NCI-H526 (cell line): ENCODE measurements at regions not wholly inside any gene's neighbourhood (a gene's known extent, or its start where the extent isn't known, plus 50 kb on each side); places are given as distances from the start of the nearest gene placed in this dataset.

ENCODE experiments used
- DNase-seq, 2 experiments: peaks; one replicate each; lab custom pipeline; 2025; lab: John Stamatoyannopoulos, UW

GRCh38 chr9:13755551-13755950 is 476.1 kb upstream of the MPDZ start:
- DNase-seq: no peak

GRCh38 chr9:13750639-13751038 is 471.1 kb upstream of the MPDZ start:
- no peak for DNase-seq

GRCh38 chr9:13750061-13750460 is 470.6 kb upstream of the MPDZ start:
- DNase-seq: no peak

GRCh38 chr9:13746876-13747275 is 467.4 kb upstream of the MPDZ start:
- no peak for DNase-seq

- no peak for DNase-seq
These were observed 464.9 kb upstream of the MPDZ start for GRCh38 chr9:13744261-13744901.

GRCh38 chr9:13737885-13738284 is 458.4 kb upstream of the MPDZ start:
- DNase-seq: no peak

GRCh38 chr9:13735181-13735580 is 455.7 kb upstream of the MPDZ start:
- DNase-seq: no peak

GRCh38 chr9:13734601-13735000 is 455.1 kb upstream of the MPDZ start:
- DNase-seq: no peak

GRCh38 chr9:13732290-13732689 is 452.8 kb upstream of the MPDZ start:
- DNase-seq: no peak

- no peak for DNase-seq
These were observed 452.1 kb upstream of the MPDZ start for GRCh38 chr9:13731637-13732036.

GRCh38 chr9:13729955-13730354 is 450.5 kb upstream of the MPDZ start:
- no peak for DNase-seq

GRCh38 chr9:13728917-13729811 is 449.7 kb upstream of the MPDZ start:
- DNase-seq: no peak

GRCh38 chr9:13728131-13728530 is 448.6 kb upstream of the MPDZ start:
- no peak for DNase-seq

GRCh38 chr9:13726746-13727145 is 447.3 kb upstream of the MPDZ start:
- no peak for DNase-seq

- no peak for DNase-seq
These were observed 446.0 kb upstream of the MPDZ start for GRCh38 chr9:13725516-13725915.

GRCh38 chr9:13721481-13722235 is 442.2 kb upstream of the MPDZ start:
- DNase-seq: no peak

GRCh38 chr9:13719981-13720676 is 440.6 kb upstream of the MPDZ start:
- no peak for DNase-seq

GRCh38 chr9:13719446-13719845 is 440.0 kb upstream of the MPDZ start:
- no peak for DNase-seq

GRCh38 chr9:13718539-13718938 is 439.0 kb upstream of the MPDZ start:
- DNase-seq: no peak

GRCh38 chr9:13718086-13718485 is 438.6 kb upstream of the MPDZ start:
- DNase-seq: no peak

- DNase-seq: peak; percentile 27 to 43
These were observed 438.0 kb upstream of the MPDZ start for GRCh38 chr9:13717322-13718054.
